ENCODE measurements at regions not wholly inside any gene's neighbourhood (a gene's known extent, or its start where the extent isn't known, plus 50 kb on each side); places are given as distances from the start of the nearest gene placed in this dataset.

- TF ChIP-seq CTCF (conservative IDR thresholded peaks at IDR 0.05 in 1 of 2, IDR thresholded peaks at IDR 0.05 in 1 of 2; ENCODE audit: extremely low read depth in 1 of 2, insufficient read depth in 1 of 2, low read depth in 1 of 2, low read length in 2 of 2), result no peak
- no peak for TF ChIP-seq EZH2 (IDR thresholded peaks at IDR 0.05; ENCODE audit: borderline replicate concordance, low read length)
These were observed 568.3 kb upstream of the TLE4 start for GRCh38 chr9:79003514-79003913.
